ENCODE measurements at regions not wholly inside any gene's neighbourhood (a gene's known extent, or its start where the extent isn't known, plus 50 kb on each side); places are given as distances from the start of the nearest gene placed in this dataset.

GRCh38 chr1:56197946-56198345 is 381.4 kb downstream of the PLPP3 start:
- TF ChIP-seq PHF8 (conservative IDR thresholded peaks at IDR 0.05; ENCODE audit: low read depth, low read length): no peak
- no peak for TF ChIP-seq EP300 (IDR thresholded peaks at IDR 0.05; ENCODE audit: borderline replicate concordance in 1 of 2, low read depth in 2 of 2, low read length in 2 of 2)
- no peak for TF ChIP-seq CTCF (IDR thresholded peaks at IDR 0.05; ENCODE audit: control extremely low read depth in 1 of 3, insufficient read depth in 1 of 3, low read depth in 1 of 3, low read length in 3 of 3)
- no peak for TF ChIP-seq TEAD4 (IDR thresholded peaks at IDR 0.05; ENCODE audit: low read depth, low read length)
- TF ChIP-seq POLR2AphosphoS5 (IDR thresholded peaks at IDR 0.05; ENCODE audit: low read depth, low read length): no peak
